ENCODE measurements at regions not wholly inside any gene's neighbourhood (a gene's known extent, or its start where the extent isn't known, plus 50 kb on each side); places are given as distances from the start of the nearest gene placed in this dataset.

DNA sequence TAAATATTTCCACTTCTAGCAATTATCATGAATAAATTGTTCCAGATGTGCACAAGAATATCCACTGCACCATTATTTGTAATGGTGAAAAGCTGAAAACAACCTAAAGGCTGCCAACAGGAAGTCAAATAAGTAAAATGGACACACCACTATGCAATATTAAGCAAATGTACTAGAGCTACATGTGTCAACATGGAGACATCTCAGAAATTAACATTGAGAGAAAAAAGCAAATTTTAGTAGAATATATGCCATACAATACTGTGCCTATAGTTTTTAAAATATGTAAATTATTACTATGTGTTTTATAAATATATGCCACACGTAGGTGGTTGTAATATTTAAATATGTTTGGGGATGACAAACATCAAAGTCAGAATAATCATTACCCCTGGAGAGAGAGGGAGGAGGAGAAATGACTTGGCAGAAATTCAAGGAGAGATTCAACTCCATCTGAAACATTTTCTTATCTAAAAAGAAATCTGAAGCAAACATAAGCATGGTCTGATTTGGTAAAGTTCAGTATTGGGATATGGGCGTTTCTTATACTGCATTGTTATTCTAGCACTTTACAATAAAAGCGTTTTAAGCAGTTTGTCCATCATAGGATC lies 475.5 kb downstream of the QKI start:
- Histone ChIP-seq H3K79me2 (no peaks in the 10 kb centered on the region), H3K4me2 (no peak overlapping the region), H3K27ac (no peak overlapping the region), H3K27me3 (no peaks in the 10 kb centered on the region), H2AFZ (no peak overlapping the region), H3K4me3 (no peak overlapping the region), H3K9me2 (replicated peaks; ENCODE audit: insufficient read depth) (no peaks in the 10 kb centered on the region), H3K36me3 (replicated peaks; ENCODE audit: insufficient read depth, low read depth) (no peaks in the 10 kb centered on the region), H3K9me3 (ENCODE audit: low read depth) (peaks cover 9% of the 10 kb centered on the region), H4K20me1 (ENCODE audit: insufficient read depth, poor library complexity, severe bottlenecking) (no peaks in the 10 kb centered on the region), H3K4me1 (ENCODE audit: insufficient read depth) (no peaks in the 10 kb centered on the region)
- WGBS (ENCODE audit: low lambda C conversion rate, missing lambda C conversion rate): 81% methylated on average over 3 of the region's 3 CpGs
- TF ChIP-seq EZH2 (IDR thresholded peaks at IDR 0.05; ENCODE audit: borderline replicate concordance): no peak
- TF ChIP-seq, protein P1, sequence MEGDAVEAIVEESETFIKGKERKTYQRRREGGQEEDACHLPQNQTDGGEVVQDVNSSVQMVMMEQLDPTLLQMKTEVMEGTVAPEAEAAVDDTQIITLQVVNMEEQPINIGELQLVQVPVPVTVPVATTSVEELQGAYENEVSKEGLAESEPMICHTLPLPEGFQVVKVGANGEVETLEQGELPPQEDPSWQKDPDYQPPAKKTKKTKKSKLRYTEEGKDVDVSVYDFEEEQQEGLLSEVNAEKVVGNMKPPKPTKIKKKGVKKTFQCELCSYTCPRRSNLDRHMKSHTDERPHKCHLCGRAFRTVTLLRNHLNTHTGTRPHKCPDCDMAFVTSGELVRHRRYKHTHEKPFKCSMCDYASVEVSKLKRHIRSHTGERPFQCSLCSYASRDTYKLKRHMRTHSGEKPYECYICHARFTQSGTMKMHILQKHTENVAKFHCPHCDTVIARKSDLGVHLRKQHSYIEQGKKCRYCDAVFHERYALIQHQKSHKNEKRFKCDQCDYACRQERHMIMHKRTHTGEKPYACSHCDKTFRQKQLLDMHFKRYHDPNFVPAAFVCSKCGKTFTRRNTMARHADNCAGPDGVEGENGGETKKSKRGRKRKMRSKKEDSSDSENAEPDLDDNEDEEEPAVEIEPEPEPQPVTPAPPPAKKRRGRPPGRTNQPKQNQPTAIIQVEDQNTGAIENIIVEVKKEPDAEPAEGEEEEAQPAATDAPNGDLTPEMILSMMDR (IDR thresholded peaks at IDR 0.05; ENCODE audit: poor library complexity): no peak
- TF ChIP-seq EZH2phosphoT487 (IDR thresholded peaks at IDR 0.05; ENCODE audit: low read depth, severe bottlenecking, unreplicated experiment): no peak
- no peak for DNase-seq (ENCODE audit: low spot score)

DNA sequence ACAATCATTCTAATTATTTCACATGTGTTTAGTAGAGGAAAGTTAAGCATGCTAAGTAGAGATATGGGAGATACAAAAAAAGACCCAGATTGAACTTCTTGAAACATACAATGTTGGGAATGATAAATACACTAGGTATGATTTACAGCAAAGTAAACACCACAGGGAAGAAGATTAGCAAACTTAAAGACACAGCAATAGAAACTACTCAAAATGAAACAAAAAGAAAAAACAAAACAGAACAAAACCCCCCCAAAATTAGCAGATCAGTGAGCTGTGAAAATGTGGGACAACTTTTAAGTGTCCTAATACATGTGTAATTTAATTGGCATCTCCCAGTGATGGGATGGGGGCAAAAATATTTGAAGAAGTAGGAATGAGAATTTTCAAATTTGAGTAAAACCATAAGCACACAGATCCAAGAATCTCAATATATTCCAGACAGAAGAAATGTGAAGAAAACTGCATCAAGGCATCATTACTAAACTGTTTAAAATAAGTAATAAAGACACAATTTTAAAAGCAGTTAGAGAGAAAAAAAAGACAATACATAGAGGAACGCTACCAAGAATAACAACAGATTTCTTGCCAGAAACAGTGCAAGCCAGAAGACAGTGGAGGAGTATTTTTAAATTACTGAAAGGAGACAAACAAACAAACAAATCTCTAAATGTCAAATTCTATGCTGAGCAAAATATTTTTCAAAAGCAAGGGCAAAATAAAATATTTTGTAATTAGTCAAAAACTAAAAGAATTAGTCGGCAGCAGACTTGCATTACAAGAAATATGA lies 473.7 kb downstream of the QKI start:
- no peak for DNase-seq (ENCODE audit: low spot score)
- H3K4me2 ChIP-seq: no peak overlapping the region
- no peak overlapping the region for H3K4me3 ChIP-seq
- H3K27me3 ChIP-seq: no peaks in the 10 kb centered on the region
- 99% methylated on average over 2 of the region's 2 CpGs for WGBS (ENCODE audit: low lambda C conversion rate, missing lambda C conversion rate)
- no peaks in the 10 kb centered on the region for H3K36me3 ChIP-seq (replicated peaks; ENCODE audit: insufficient read depth, low read depth)
- H4K20me1 ChIP-seq (ENCODE audit: insufficient read depth, poor library complexity, severe bottlenecking): no peaks in the 10 kb centered on the region
- no peak overlapping the region for H3K27ac ChIP-seq
- H3K79me2 ChIP-seq: no peaks in the 10 kb centered on the region
- H2AFZ ChIP-seq: no peak overlapping the region
- H3K4me1 ChIP-seq (ENCODE audit: insufficient read depth): no peaks in the 10 kb centered on the region
- TF ChIP-seq, protein P1 (IDR thresholded peaks at IDR 0.05; ENCODE audit: poor library complexity): no peak
- TF ChIP-seq EZH2 (IDR thresholded peaks at IDR 0.05; ENCODE audit: borderline replicate concordance) (no peak), EZH2phosphoT487 (IDR thresholded peaks at IDR 0.05; ENCODE audit: low read depth, severe bottlenecking, unreplicated experiment) (no peak)
- peaks cover 9% of the 10 kb centered on the region for H3K9me3 ChIP-seq (ENCODE audit: low read depth)
- no peaks in the 10 kb centered on the region for H3K9me2 ChIP-seq (replicated peaks; ENCODE audit: insufficient read depth)

DNA sequence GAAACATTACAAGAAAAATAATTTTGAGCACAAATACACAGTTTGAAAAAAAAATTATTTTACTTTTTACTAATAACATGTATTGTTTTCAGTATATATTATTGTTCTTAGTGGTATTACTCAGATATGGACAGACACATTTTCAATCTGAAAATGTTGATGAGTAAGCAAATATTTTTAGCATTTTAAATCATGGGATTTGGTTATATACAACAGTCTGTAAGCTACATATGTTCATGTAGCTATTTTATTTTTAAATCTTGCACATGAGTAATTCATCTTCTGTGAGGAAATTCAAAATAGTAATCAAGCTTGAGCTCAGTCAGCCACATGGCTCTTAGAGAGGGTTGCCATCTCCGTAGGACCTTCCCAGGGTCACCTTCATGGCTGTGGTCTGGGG lies 471.9 kb downstream of the QKI start:
- Histone ChIP-seq H2AFZ (no peak overlapping the region), H3K4me3 (no peak overlapping the region), H3K9me2 (replicated peaks; ENCODE audit: insufficient read depth) (no peaks in the 10 kb centered on the region), H3K27ac (no peak overlapping the region), H3K36me3 (replicated peaks; ENCODE audit: insufficient read depth, low read depth) (no peaks in the 10 kb centered on the region), H3K79me2 (no peaks in the 10 kb centered on the region), H3K27me3 (no peaks in the 10 kb centered on the region), H3K4me2 (no peak overlapping the region), H3K9me3 (ENCODE audit: low read depth) (peaks cover 9% of the 10 kb centered on the region), H3K4me1 (ENCODE audit: insufficient read depth) (no peaks in the 10 kb centered on the region), H4K20me1 (ENCODE audit: insufficient read depth, poor library complexity, severe bottlenecking) (no peaks in the 10 kb centered on the region)
- DNase-seq (ENCODE audit: low spot score): no peak
- TF ChIP-seq EZH2 (IDR thresholded peaks at IDR 0.05; ENCODE audit: borderline replicate concordance) (no peak), EZH2phosphoT487 (IDR thresholded peaks at IDR 0.05; ENCODE audit: low read depth, severe bottlenecking, unreplicated experiment) (no peak)
- TF ChIP-seq, protein P1 (IDR thresholded peaks at IDR 0.05; ENCODE audit: poor library complexity): no peak
- 96% methylated on average over 1 of the region's 1 CpG for WGBS (ENCODE audit: low lambda C conversion rate, missing lambda C conversion rate)
